ENCODE measurements at regions not wholly inside any gene's neighbourhood (a gene's known extent, or its start where the extent isn't known, plus 50 kb on each side); places are given as distances from the start of the nearest gene placed in this dataset.

DNA sequence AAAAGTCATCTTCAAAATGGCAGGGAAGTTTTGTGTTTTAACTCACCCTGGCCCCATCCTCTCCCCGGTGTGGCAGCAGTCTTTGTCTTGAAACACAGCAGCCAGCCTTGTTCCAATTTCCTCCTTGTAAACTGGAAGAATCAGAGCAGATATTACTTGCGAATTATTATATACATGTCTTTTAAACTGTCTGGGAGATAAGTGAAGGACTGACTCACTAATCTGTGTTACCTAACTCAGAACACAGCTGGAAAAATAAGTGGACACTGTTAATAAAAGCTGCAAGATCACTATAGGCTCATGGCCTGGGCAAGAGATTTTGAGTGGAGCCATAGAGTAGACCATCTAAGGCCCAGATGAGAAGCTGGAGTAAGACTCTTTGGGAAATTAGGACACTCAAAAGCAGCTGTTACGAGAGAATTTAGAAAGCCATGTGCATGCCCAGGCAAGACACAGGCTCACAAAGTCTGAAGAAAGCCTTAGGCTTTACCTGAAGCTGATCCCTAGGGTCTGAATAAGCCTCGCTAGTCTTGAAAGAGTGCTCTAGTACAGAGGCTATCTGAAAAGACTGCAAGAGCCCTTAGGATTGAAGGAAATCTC is 233.0 kb upstream of the RAB4A start:
- no peak for DNase-seq

DNA sequence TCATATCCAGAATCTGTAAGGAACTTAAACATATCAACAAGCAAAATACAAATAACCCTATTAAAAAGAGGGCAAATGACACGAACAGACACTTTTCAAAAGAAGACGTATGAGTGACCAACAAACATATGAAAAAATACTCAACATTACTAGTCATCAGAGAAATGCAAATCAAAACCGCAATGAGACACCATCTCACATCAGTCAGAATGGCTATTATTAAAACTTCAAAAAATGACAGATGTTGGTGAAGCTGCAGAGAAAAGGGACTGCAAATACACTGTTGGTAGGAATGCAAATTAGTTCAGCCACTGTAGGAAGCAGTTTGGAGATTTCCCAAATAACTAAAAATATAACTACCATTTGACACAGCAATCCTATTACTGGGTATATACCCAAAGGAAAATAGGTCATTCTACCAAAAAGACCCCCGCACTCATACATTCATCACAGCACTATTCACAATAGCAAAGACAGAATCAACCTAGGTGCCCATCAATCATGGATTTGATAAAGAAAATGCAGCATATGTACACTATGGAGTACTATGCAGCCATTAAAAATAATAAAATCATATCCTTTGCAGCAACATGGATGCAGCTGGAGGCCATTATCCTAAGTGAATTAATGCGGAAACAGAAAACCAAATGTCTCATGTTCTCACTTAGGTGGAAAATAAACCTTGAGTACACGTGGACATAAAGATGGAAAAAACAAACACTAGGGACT is 230.1 kb upstream of the RAB4A start:
- no peak for DNase-seq

DNA sequence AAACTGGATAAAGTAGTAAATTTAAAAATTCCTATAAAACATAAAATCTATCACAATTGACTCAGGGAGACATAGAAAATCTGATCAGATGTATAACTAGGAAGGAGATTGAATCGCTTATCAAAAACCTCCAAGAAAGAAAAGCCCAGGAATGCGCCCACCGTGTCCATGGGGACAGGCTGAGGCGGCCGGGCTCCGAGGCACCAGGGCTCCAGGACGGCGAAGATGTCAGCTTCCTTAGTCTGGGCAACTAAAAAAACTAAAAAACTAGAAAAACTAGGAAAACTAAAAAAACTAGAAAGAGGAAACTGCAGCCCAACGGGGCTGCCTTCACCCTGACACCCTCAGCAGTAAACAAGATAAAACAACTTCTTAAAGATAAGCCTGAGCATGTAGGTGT is 229.0 kb upstream of the RAB4A start:
- DNase-seq = no peak

DNA sequence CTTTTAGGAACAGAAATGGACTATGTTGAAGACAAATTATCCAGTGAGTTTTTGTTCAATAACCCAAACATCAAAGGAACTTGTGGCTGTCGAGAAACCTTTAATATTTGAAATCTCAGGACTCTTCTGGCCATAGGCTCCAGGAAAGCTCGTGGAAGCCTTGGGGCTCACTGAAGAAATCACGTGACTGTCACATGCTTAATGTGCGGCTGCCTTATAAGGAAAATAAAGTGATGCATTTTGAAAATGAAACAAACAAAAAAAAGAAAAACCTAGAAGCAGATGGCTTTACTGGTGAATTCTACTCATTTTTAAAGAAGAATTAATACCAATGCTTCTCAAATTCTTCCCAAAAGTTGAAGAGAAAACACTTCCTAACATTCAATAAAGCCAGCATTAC is 228.4 kb upstream of the RAB4A start:
- no peak for DNase-seq

DNA sequence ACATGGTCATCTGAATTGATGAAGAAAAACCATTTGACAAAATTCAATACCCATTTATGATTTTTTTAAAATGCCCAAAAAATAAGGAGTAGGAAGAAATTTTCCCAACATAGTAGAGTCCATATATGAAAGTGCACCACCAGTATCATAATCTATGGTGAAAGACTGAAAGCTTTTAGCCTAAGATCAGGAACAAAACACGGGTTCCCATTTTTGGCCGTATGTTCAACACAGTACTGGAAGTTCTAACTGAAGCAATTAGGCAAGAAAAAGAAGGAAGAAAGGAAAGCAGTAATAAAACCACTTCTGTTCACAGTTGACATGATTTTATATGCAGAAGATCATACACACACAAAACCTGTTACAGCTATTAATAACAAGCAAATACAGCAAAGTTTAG is 227.8 kb upstream of the RAB4A start:
- DNase-seq = peak; percentile 73

DNA sequence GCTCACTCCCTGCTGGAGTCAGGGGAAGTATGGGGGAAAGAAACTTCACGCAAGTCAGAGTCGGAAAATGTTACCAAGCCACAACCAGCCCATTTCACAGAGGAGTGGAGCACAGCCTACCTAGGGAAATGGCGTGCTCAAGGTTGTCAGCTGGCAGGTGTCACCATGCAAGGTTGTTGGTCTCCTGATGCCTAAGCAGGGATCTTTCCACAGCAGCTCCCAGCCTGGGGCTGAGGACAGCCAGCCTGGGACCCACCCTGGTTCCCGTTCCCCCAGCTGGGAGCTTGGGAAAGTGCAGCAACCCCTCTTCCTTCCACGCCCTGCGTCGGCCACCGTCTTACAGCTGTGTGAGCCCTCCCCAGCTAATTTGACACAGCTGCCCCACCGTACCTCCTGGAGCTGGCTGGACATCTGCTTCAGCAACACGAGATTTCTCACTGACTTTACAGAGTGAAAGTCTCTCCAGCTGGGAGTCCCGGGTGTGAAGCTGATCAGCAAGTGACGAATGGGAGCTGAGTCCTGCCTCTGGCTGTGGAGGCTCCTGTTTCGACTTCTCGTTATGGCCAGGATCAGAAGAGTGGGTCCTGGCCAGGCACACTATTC is 224.6 kb upstream of the RAB4A start:
- no peak for DNase-seq

DNA sequence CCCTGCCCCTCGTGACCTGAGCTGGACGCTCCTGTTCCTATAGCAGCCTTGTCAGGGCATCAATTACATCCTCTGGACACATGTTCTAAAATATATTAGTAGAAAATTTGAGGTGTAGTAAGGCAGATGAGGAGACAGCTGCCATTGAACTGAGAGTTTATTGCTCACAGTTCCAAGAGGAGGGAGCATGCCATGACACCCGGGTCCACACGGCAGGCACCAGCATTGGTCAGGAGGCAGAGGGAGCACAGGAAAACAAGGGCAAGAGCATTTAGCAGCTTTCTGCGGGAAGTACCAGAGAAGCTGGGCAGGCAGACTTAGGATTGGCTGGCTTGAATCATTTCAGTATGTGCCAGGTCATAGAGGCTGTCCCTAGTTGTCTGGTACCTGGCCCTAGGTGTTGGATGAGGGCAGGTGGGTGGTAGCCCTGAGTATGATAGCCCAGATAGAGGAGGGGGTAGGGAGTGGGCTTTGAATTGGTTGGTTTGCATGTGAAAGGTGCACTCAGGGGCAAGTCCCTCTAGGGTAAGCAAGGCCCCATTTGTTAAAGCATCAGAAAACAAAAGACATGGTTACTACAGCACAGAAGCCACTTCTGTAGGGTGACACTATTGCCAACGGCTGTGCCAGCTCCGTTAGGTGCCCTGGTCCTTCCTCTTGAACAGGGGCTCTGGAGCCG is 223.6 kb upstream of the RAB4A start:
- DNase-seq = no peak

DNA sequence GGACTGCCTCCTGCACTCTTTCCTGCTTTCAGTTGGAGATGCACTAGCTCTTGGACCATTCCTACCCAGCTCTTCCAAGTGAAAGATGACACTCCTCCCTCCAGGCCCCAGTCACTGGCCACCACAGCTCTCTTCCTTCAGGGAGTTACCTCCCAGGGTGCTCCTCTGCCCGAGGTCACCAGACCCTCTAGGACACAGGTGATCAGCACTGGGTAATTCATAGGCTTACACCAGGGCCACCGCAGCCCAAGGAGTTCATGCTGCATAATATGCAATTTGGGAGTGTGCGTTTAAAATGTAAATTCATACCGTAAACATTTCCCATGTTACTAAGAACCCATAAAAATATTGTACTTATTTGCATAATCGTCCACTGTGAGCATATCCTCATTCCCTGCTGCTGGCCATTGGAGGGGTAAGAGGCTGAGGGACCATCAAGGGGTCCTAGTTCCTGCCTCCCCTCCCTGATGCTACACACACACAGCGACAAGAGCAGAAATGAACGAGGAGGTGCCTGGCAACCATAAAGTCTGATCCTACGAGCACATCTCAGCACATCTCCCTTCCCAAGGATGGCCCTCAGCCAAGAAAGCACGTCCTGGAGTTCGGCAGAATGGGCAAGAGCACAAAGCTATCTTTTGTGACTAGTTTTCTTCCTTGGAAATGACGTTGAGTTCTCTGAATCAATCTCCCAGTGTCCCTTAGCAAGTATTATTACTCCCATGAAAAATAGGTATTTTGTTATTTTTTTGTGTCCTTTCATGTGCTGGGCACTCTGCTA is 222.9 kb upstream of the RAB4A start:
- no peak for DNase-seq

DNA sequence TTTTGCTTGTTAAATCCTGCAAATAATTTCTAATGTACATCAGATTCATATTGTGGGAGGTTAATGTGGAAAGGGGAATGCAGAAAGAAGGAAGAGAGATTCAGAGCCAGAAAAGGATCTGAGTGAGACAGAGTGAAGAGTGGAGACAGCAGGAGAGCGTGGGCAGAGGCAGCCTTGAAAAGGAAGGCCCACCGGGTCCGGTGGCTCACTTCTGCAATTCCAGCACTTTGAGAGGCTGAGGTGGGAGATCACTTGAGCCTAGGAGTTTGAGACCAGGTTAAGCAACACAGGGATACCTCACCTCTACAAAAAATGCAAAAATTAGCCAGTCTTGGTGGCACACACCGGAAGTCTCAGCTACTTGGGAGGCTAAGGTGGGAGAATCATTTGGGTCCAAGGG is 222.0 kb upstream of the RAB4A start:
- no peak for DNase-seq

DNA sequence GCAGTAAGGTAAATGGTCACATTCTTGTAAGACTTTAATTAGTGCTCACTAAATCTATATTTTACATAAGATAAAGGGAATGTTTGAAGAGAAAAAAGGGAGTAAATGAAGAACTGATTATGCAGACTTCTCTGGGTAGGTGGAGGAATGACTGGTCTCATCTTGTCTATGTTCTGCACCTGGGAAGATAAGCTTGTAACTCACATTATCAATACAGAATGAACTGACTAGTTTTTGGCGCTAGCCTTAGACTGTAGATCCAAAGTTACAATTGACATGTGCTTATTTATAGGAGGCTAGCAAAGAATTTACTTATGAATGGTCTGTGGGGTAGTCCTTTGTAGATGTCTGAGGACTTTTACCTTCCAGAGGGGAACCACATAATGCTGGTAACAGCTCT is 214.9 kb upstream of the RAB4A start:
- DNase-seq = no peak

DNA sequence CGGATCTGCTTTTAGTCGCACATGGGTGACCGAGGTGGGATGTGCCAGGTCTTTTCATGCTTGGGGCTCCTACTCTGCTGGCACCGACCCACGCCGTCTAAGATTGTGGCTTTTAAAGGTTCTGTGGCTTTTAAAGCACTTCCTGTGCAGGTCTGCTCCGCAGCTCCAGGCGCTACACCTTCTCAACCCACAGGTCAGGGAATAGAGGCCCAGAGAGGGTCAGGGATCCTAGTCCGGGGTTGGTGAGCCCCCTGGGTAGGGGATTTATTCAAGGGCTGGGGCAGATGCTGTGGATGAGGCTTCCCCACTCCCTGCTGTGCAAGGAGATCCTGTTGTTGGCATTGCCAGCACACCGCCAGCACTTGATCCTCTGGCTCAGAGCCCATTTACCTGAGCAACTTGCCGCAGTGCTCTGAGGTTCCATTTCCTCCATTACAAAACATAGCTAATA is 212.8 kb upstream of the RAB4A start:
- no peak for DNase-seq

DNA sequence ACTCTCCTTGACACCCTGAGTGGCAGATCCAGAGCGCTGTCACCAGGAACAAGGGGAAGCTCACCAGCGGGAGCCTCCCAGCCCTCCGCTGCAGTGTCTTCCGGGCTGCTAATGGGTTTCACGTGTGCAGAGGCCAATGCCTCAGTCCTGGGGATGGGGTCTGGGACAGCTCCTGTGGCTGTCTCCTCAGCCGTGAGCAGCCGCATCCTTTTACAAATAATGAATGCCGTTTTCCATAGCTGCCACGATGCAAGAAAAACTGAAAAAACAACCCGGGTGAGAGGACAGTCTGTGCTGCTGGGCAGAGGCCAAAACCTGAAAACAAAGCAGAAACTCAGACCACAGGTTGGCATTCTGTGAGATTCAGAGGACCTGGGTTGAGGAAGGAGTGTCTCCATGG is 212.2 kb upstream of the RAB4A start:
- DNase-seq = no peak

DNA sequence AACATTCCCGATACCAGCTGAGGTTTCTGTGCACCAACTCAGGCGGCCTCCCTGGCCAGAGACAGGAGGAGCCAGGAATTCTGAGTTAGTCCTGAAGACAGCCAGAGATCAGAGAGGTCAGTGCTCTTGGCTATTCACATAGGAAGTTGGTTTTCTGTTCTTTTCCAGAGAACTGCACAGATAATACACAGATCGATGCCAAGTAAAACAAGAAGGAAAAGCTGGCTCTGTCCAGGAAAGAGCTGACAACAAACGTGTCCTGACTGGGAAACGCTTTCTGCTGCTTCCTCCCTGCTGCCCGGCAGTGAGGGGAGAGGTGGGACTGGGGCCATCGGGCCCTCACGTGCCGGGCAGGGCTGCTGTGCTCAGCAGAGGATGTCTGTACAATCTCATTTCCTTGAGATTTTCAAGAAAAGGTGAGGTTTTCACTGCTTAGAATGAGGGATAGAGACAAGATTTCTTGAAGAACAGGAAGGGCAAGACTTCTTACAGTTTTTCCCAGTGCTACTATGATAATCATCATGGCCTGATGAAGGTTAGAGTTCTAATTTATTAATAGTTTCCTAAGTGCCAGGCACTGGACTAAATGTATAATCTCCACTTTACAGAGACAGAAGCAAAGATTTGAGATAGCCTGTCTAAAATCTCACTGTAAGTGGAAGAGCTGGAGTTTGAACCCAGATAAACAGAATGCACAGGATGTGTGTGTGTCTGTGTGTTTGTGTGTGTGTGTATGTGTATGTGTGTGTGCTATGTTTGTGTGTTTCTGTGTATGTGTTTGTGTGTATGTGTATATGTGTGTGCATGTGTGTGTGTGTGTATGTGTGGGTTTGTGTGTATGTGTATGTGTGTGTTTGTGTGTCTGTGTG is 211.0 kb upstream of the RAB4A start:
- DNase-seq = no peak

DNA sequence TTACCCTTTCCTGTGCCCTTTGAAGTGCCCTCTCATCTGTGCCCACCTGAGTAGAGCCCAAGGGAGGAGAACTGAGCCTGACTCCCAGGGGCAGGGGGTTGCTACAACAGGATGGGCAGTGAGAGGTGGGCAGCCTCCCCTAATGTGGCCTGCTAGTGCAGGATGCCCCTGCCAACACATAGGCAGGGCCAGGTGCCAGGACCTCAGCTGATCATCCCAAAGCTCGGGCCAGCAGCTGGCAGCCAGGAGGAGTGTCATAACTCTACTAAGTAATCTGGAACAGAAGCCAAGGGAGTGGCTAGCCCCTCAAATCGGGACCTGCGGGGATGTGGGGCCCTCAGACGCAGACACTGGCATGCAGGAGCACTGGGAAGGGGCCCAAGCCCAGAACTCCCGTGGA is 208.8 kb upstream of the RAB4A start:
- no peak for DNase-seq

DNA sequence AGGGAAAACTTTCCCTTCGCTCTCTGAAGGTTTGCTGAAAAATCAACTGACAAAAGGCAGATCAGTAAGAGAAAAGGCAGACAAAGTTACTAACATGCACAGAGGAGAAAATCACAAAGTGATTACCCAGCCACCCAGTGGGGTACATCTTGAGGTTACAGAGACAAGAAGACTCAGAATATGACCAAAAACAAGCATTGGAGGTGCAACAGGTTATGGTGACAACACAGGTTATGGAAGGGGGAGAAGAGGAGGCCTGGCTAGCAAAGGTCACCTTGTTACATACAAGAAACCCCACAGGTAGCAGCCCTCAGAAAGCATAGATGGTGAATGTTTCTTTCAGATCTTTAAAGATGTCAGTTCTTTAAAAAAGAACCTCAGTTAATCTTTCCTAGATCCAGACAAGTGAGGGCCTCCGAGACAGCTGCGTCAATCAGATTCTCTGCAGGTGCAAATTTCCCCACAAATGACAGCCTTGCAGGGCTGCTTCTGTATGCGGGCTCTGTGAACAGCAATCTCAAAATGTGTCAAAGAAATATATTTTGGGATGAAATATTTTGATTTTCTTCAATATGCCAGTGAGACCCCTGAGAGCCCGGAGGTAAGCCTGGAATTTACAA is 207.6 kb upstream of the RAB4A start:
- DNase-seq = no peak

DNA sequence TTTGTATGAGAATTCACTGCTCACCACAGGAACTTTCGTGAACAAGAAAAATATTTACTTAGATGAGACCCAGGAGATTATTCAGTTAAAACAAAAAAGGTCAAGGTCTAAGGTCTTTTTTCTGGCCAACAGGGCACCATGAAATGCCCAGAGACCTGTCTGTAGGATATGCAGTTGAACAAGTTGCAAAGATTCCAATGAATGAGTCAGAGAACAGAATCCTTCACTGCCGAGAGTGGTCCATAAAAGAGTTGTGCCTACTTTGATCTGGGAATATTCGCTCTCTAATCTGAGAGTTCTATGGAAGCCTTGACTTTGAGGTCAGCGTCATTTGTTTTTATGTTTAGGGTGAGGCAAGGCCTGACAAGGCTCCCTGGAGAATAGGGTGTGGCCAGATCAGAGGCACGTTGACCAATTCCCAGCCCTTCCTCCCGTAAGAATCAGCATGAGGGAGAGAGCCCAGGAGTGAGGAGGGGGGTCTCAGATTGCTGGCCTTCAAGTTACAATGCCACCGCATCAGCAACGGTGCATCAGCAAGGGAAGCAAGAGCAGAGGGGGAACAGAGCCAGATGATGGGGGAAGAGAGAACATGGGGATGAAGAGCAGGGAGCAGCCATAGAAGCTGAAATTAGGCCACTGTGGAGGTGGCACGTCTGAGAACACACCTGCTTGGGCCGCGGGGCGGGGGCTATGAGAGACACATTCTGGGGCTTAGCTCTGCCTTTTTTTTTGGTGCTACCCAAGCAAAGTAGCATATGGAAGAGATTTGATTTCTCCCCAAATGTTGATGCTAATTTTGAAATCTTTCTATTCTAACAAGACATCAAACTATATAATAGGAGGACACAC is 206.4 kb upstream of the RAB4A start:
- no peak for DNase-seq

DNA sequence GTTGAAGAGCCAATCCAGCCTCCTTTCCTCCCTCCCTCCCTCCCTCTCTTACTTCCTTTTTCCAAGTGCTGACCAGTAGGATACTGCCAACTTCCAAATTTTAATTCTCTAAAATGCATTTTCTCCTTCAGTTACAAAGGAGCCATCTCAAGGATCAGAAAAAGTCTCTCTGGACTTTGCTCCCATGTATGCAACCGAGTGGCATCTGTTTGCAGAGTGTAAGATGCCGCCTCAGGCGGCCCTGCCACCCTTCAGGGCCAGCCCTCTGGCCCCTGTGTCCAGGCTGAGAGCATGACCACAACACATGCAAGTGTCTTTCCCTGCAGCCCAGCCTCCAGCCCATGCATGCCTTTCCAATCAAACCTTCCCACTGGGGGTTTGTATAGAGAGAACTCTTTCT is 205.3 kb upstream of the RAB4A start:
- DNase-seq = no peak

DNA sequence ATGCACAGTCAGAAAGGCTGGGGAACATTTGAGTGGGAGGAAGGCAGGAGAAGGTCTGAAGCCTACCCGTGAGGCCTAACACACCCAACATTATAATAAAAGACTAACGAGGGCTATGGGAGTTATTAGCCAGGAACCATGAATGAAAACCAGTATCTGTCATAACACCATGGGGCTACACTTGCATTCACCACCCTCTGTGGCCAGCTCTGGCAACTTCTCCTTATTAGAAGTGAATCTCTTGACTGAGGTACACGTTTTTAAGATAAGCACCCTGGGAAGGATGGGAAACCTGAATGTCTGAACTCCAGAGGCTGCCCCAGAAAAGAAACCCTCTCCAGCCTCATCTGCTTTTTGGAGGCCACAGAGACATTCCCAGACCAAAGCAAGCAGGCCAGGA is 204.3 kb upstream of the RAB4A start:
- peak; percentile 13 for DNase-seq

DNA sequence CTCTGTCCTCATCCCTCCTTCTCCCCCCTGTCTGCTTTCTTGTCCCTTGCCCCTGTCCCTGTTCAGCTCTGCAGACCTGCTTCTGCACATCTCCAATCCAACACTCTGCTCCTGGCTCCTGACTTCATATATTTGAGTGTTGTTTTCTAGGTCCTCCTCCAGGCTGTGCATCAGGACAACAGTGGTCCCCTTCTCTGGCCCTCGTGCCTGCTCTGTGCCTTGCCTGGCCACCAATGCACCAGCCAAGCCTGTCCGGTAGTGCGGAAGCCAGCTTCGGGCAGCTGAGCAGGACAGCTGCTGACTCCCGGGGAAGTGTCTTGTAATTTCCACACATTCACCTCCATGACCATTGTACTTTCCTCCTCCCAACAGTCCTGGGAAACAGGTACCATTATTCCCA is 203.4 kb upstream of the RAB4A start:
- no peak for DNase-seq

DNA sequence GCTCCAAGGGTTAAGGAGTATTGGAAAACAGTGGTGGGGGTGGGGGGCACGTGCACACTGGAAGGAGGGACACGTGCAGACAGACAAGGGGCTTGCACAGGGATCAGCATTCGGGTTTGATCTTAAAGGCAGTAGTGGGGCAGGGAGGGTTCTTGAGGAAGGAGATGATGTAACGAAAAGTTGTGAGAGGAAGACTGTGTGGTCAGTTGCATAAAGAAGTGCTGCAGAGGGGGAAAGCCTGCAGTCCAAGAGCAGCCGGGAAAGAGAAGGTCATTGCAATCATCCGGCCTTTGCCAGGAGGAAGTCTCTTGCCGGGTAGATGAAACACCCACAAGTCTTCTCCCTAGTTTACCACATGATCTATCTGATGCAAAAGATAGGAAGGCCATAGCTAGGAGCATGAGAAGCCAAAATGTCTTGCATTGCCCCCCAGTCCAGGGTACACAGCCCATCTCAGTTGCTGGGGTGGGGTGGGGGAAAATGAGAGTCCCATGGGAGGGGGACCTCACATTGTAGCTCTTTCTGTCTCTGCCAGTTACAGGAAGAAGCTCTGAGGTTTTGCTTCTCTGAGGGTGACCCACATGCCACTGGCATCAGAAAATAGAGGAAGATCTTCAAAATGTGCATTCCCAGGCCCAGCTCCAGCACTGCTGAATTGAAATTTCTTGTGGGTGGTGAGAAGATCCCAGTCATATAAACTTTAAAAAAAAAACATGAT is 202.5 kb upstream of the RAB4A start:
- DNase-seq = peak; percentile 99
